IPS-15b (cell line): ENCODE measurements at regions not wholly inside any gene's neighbourhood (a gene's known extent, or its start where the extent isn't known, plus 50 kb on each side); places are given as distances from the start of the nearest gene placed in this dataset.

ENCODE experiments used
- H3K27me3 ChIP-seq: one replicate; pipeline ENCODE4 v1.6.1; 2013; ENCODE audit warnings: low read length; ENCODE audit not compliant: control insufficient read depth, insufficient read depth
- H3K36me3 ChIP-seq: one replicate; pipeline ENCODE4 v1.6.1; 2013; ENCODE audit warnings: low read length; ENCODE audit not compliant: control insufficient read depth, insufficient read depth
- H3K4me1 ChIP-seq: one replicate; pipeline ENCODE4 v1.6.1; 2013; ENCODE audit warnings: mild to moderate bottlenecking, low read length; ENCODE audit not compliant: control insufficient read depth, insufficient read depth
- H3K4me3 ChIP-seq: one replicate; pipeline ENCODE4 v1.5.1; 2013; ENCODE audit warnings: low read depth, low read length
- H3K9ac ChIP-seq: one replicate; pipeline ENCODE4 v1.6.1; 2013; ENCODE audit warnings: low read depth, mild to moderate bottlenecking, low read length
- H3K9me3 ChIP-seq: one replicate; pipeline ENCODE4 v1.6.1; 2013; ENCODE audit warnings: mild to moderate bottlenecking, low read length; ENCODE audit not compliant: control insufficient read depth, insufficient read depth

DNA sequence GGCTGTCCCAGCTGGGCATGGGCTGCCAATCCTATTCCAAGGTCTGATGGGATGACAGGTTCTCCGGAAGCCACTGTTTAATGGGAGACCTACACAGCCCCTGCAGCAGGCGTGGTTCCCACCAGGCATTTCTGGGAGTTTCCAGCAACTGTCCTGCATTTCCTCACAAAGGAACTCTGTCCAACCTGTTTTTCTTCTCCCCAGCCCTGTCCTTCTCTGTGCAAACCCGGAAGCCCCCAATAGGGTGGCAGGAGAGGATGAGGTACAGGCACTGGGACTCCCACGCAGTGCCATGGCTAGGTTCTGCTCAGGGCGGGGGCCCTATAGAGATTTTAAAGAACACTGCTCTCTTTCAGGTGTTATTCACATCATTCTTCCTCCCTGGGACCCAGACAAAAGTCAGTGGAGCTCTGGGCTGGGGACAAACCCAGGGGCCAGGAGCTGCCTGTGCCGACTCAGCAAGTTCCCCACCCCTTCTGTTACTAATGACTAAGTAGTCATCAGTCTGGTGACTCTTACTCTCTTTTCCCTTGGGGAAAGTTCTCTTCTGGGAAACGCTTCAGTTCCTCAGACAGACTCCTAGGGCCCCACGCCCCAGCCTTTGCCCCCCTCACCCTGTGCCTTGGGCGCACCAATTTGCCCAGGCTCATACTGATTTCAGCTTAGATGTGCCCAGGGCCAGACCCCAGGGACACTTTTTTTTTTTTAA lies 97.7 kb downstream of the CD47 start:
- Histone ChIP-seq H3K9ac (no peak overlapping the region), H3K27me3 (no peaks in the 10 kb centered on the region), H3K4me1 (no peaks in the 10 kb centered on the region), H3K36me3 (no peaks in the 10 kb centered on the region), H3K4me3 (no peak overlapping the region), H3K9me3 (no peaks in the 10 kb centered on the region)

DNA sequence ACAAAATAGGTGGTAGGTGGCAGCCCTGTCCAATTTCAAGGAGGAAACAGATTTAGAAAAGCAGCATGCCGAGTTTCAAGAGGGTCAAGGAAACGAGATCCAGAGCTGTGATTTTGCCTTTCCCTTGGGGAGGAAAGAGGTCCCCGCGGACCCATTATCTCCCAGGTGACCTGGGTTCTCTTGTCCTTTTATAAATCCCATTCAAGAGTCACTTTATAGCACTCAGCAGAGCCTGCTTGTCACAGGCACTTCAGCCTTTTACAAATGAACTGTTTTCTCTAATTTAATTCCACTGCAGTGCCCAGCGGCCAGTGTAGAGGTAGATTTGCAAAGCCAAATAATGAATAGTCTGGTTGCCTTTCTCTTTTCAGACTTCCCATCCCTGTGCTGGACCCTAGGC lies 99.9 kb downstream of the CD47 start:
- Histone ChIP-seq H3K4me3 (no peak overlapping the region), H3K9ac (no peak overlapping the region), H3K4me1 (no peaks in the 10 kb centered on the region), H3K27me3 (no peaks in the 10 kb centered on the region), H3K36me3 (no peaks in the 10 kb centered on the region), H3K9me3 (no peaks in the 10 kb centered on the region)

DNA sequence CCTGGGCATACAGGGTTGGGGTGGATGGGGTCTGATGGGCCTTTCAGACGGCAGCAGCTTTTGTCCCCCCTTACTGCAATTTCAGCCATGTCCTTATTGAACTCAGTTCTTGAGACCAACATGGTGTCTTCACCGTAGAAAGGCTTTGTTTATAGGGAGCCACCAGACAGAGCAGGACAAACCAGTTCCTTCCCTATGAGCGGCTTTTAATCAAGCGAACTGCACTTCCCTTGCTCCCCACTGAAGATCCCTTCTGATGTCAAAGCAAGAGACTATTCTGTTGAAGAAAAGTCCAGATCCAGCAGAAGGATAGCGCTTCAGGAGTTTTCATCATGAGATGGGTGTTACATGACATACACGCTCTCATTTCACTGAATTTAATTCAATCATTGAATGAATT lies 100.4 kb downstream of the CD47 start:
- Histone ChIP-seq H3K4me1 (no peaks in the 10 kb centered on the region), H3K36me3 (no peaks in the 10 kb centered on the region), H3K9me3 (no peaks in the 10 kb centered on the region), H3K4me3 (no peak overlapping the region), H3K9ac (no peak overlapping the region), H3K27me3 (no peaks in the 10 kb centered on the region)

DNA sequence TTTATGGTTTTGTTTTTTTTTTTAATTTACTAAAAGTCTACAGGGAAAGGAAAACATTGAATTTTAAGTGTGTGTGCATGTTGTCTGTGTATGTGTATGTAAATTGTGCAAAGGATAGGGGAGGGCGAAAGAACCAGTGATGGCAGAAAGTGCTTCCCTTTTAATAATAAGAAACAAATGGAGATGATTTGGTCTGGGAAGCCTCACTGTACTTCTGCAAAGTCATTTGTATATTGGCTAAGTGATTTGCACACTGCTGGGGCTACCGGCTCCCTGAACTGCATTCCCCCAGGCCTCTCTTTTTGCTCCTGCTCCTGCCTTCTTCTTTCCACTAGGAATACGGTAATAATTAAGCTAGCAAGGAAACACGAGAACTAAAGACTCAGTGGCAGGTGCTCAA lies 101.2 kb downstream of the CD47 start:
- no peak overlapping the region for H3K9ac ChIP-seq
- H3K27me3 ChIP-seq, result no peaks in the 10 kb centered on the region
- H3K4me3 ChIP-seq, result no peak overlapping the region
- H3K36me3 ChIP-seq, result no peaks in the 10 kb centered on the region
- no peaks in the 10 kb centered on the region for H3K9me3 ChIP-seq
- H3K4me1 ChIP-seq, result no peaks in the 10 kb centered on the region

DNA sequence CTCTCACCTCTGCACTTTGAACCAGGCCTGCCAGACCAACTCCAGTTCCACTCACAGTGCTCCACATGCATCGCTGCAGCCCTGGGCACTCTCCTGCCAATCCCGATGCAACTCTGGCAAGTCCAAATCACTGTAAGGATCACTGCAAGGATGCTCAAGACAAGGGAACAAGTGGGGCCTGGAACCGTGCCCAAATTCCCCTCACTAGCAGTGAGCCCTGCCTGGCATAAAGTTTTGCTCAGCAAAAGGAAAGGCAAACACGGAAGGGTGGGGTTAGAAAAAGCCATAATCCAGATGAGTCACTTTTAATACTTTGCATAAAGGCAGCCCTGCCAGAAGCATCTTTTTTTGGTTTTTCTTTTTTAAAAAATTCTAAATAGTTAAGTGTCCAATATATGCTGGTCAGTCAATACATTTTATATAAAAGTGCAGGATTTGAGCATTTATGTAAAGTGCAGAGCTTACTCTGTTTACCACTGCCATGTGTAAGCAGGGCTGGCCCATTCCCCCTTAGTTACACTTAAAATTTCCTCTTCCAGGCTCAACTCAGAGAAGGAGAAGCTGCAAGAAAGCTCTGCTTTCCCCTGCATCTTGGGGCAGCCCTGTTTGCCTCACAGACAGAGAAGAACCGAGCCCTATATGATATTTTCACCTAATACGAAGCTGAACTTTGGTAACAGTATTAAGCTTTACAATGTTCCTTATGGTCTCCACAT lies 102.2 kb downstream of the CD47 start:
- no peaks in the 10 kb centered on the region for H3K4me1 ChIP-seq
- no peak overlapping the region for H3K4me3 ChIP-seq
- no peak overlapping the region for H3K9ac ChIP-seq
- no peaks in the 10 kb centered on the region for H3K9me3 ChIP-seq
- H3K27me3 ChIP-seq, result no peaks in the 10 kb centered on the region
- H3K36me3 ChIP-seq, result no peaks in the 10 kb centered on the region

DNA sequence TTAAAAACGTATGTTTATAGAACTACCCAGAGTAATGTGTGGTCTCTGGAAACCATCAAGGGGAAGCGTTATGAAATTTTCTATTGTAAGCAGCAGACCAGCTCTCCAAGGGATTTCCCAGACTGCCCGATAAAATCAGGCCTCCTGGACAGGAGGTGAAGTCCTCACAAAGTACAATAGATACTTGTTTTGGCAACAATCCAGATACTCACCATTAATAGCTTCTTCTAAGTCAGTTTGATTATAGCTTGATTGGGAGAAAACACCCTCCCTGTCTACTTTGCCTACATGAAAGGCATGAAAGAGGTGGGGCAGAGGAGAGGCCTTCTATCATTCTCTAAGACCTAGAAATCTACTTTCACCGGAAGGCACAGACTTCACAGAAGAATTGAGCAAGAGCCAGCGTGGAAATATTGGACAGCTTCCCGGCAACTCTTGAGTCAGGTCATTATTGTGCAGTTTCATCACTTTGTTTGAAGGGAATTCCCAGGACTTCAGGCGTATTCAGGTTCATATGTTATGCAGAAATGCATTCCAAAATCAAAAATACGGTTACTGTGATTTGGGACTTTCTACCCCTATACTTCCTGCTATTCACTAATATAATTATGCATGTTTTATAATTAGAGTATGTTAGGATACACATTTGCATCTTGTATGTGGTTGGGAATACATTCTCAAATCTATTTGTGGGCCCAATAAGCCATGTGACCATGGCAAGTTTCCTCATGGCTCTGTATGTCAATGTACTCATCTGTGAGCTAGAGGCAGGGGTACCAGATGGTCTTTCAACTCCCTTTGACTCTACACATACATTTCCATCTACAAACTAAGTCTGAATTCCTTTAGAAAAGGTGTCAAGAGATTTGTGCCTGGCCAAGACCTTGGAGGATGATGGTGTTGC lies 103.5 kb downstream of the CD47 start:
- Histone ChIP-seq H3K4me1 (no peaks in the 10 kb centered on the region), H3K9me3 (no peaks in the 10 kb centered on the region), H3K9ac (no peak overlapping the region)

DNA sequence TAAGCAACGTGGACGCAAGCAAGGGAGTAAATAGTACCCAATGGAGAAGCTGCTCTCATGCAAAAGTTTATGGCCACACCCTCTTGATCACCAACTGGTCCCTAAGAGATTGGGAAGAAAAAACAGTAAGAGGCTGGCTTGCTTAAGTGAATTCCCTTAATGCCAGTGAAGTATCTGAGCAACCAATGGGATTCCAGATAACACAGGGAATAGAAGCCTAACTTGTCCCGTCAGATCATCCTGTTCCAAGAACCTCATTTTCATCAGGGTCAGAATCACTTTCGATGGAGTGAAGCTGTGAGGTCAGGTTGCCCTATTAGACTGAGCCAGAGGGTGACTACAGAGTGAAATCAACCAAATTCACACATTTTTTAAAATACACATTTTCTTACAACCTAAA lies 104.3 kb downstream of the CD47 start:
- no peaks in the 10 kb centered on the region for H3K9me3 ChIP-seq
- no peak overlapping the region for H3K9ac ChIP-seq
- no peaks in the 10 kb centered on the region for H3K36me3 ChIP-seq
- H3K4me1 ChIP-seq, result no peaks in the 10 kb centered on the region
- H3K27me3 ChIP-seq, result no peaks in the 10 kb centered on the region
- H3K4me3 ChIP-seq, result no peak overlapping the region

More for the DNA sequence above, 103.5 kb downstream of the CD47 start:
- H3K4me3 ChIP-seq, result no peak overlapping the region
- H3K27me3 ChIP-seq, result no peaks in the 10 kb centered on the region
- no peaks in the 10 kb centered on the region for H3K36me3 ChIP-seq

DNA sequence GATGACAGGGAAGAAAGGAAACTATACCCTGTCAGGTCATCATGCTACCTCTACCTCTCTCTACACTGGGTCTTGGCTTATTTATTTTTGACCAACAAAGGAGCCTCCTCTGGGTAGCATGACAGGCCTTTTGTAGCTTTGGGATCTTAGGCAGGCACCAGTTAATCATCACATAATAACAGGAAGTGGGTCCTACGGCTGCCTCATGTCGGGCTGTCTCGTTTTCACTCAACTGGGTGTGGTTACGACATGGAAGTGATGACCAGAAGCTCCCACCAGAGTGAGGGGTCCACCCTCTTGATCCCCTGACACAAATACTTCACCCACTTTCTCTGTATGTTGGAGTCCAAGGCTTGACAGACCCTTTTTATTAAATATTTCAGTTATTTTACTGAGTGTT lies 105.3 kb downstream of the CD47 start:
- Histone ChIP-seq H3K4me3 (no peak overlapping the region), H3K4me1 (no peaks in the 10 kb centered on the region)

DNA sequence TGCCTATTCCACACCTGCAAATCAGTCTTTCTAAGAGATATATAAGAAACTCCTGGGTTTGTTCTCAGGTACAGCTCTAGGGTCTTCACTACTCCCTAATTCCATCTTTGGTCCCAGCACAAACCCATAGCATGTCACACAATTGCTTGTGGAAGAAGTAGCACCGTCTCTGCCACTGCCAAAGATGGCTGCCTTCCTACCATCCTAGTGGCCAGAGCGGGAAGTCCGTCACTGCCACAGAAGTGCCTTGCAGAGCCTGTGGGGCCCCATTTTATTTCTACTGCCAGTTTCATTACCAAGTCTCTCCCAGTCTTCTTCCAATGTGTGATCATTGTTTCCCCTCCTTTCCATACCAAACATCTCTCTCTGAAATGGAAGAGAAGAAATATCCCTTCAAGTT lies 107.6 kb downstream of the CD47 start:
- no peaks in the 10 kb centered on the region for H3K4me1 ChIP-seq
- H3K27me3 ChIP-seq, result no peaks in the 10 kb centered on the region
- no peaks in the 10 kb centered on the region for H3K36me3 ChIP-seq
- H3K9me3 ChIP-seq, result no peaks in the 10 kb centered on the region
- no peak overlapping the region for H3K9ac ChIP-seq
- H3K4me3 ChIP-seq, result no peak overlapping the region

More for the DNA sequence above, 105.3 kb downstream of the CD47 start:
- Histone ChIP-seq H3K9me3 (no peaks in the 10 kb centered on the region), H3K9ac (no peak overlapping the region), H3K36me3 (no peaks in the 10 kb centered on the region), H3K27me3 (no peaks in the 10 kb centered on the region)

DNA sequence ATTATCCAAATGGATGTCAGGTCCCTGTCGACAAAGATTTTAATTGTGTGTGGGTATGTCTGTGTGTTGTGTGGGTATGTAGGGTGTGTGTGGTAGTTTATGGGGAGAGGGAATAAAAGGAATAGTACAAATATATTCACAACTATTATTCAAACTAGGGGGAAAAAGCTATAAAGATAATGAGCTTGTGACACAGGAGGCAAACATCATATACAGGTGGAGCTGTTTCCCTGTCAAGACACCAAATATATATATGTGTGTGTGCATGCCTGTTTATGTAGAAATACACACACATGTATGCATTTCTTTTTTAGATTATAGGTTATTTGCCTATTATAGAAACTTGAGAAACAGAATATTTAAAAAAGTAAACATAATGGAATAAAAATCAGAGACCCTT lies 108.7 kb downstream of the CD47 start:
- Histone ChIP-seq H3K4me3 (no peak overlapping the region), H3K9ac (no peak overlapping the region), H3K4me1 (no peaks in the 10 kb centered on the region), H3K27me3 (no peaks in the 10 kb centered on the region), H3K36me3 (no peaks in the 10 kb centered on the region), H3K9me3 (no peaks in the 10 kb centered on the region)

DNA sequence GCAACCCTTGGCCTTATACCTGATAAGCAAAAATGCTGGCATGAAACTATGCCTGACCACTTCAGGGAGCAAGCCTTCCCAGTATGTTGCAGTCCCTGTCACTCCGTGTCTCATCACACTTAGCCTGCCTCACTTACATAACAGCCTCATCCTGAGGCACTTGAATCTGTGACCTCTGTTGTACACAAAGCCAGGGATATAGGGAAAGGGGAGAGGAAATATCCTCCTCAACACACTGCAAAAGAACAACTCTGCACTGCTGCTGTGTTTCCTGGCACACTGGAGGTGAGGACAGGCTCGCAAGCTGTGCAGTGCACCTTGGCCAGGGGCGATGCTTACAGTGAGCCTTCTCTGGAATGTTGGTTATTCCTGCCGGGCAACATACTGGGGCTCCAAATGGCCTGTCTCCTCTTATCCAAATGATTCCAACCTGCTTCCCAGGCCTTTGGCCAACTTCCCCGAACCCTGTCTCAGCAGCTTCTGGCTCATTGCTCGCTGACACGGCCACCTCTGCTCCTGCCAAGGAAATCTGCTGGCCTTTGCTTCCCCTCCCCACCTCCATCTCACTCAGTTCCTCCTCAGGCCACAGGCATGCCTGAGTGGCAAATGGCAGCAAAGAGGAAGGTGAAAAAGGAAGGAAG lies 109.2 kb downstream of the CD47 start:
- Histone ChIP-seq H3K4me1 (no peaks in the 10 kb centered on the region), H3K36me3 (no peaks in the 10 kb centered on the region), H3K9me3 (no peaks in the 10 kb centered on the region), H3K4me3 (no peak overlapping the region), H3K27me3 (no peaks in the 10 kb centered on the region), H3K9ac (no peak overlapping the region)
